ENCODE measurements at regions not wholly inside any gene's neighbourhood (a gene's known extent, or its start where the extent isn't known, plus 50 kb on each side); places are given as distances from the start of the nearest gene placed in this dataset.

DNA sequence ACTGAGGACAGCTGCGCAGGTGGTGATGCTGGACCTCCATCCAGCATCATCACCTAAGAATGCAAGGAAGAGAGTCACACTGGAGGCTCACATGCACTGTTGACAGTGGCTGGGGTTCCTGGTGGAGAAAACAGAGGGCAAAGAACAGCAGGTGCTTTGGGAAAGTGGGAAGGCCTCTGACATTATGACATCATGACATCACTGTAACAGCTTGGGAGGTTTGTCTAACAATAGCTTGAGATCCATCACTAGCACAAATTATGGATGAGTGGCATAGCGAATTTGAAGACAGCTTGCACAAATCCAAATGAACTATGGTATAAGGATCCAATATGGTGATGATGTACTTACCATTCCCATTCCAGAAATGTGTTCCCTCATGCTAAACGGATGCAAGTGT is 226.5 kb upstream of the MPHOSPH6 start:
- Histone ChIP-seq H3K4me3 (no peak overlapping the region), H3K9me3 (no peaks in the 10 kb centered on the region), H3K4me1 (replicated peaks) (no peaks in the 10 kb centered on the region), H3K36me3 (no peaks in the 10 kb centered on the region), H3K27ac (no peak overlapping the region), H3K27me3 (replicated peaks; ENCODE audit: insufficient read depth) (no peaks in the 10 kb centered on the region)
- DNase-seq (ENCODE audit: low spot score), result no peak
- 93% methylated on average over 3 of the region's 3 CpGs for WGBS
- TF ChIP-seq POLR2A (IDR thresholded peaks at IDR 0.05) (no peak), POLR2AphosphoS5 (IDR thresholded peaks at IDR 0.05) (no peak)
- TF ChIP-seq, protein P1, sequence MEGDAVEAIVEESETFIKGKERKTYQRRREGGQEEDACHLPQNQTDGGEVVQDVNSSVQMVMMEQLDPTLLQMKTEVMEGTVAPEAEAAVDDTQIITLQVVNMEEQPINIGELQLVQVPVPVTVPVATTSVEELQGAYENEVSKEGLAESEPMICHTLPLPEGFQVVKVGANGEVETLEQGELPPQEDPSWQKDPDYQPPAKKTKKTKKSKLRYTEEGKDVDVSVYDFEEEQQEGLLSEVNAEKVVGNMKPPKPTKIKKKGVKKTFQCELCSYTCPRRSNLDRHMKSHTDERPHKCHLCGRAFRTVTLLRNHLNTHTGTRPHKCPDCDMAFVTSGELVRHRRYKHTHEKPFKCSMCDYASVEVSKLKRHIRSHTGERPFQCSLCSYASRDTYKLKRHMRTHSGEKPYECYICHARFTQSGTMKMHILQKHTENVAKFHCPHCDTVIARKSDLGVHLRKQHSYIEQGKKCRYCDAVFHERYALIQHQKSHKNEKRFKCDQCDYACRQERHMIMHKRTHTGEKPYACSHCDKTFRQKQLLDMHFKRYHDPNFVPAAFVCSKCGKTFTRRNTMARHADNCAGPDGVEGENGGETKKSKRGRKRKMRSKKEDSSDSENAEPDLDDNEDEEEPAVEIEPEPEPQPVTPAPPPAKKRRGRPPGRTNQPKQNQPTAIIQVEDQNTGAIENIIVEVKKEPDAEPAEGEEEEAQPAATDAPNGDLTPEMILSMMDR (IDR thresholded peaks at IDR 0.05), result no peak
- intact Hi-C loops (cut with DNase I), result no loop called here

DNA sequence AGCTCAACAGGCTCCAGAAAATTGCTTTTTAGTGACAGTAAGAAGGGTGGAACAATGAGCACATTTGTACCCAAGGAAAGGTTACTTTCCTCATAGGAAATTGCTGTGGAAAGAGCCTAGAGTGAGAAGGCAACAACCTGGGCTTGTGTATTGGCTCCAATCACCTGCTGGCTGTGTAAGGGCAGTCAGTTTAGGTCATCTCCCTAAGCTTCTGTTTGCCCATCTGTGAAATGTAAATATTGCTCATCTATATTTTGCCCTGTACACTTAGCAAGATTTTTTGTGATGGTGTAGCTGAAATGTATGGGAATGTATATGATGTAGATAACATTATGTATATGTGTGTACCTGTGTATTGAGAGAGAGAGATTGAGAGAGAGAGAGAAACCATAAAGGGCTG is 225.2 kb upstream of the MPHOSPH6 start:
- no peak overlapping the region for H3K4me3 ChIP-seq
- no peaks in the 10 kb centered on the region for H3K9me3 ChIP-seq
- no peaks in the 10 kb centered on the region for H3K4me1 ChIP-seq (replicated peaks)
- no peaks in the 10 kb centered on the region for H3K27me3 ChIP-seq (replicated peaks; ENCODE audit: insufficient read depth)
- TF ChIP-seq POLR2A (IDR thresholded peaks at IDR 0.05), result no peak
- TF ChIP-seq, protein P1 (IDR thresholded peaks at IDR 0.05), result no peak
- no peak for TF ChIP-seq POLR2AphosphoS5 (IDR thresholded peaks at IDR 0.05)
- no peak for DNase-seq (ENCODE audit: low spot score)
- no peaks in the 10 kb centered on the region for H3K36me3 ChIP-seq
- H3K27ac ChIP-seq, result no peak overlapping the region
- intact Hi-C loops (cut with DNase I), result no loop called here

DNA sequence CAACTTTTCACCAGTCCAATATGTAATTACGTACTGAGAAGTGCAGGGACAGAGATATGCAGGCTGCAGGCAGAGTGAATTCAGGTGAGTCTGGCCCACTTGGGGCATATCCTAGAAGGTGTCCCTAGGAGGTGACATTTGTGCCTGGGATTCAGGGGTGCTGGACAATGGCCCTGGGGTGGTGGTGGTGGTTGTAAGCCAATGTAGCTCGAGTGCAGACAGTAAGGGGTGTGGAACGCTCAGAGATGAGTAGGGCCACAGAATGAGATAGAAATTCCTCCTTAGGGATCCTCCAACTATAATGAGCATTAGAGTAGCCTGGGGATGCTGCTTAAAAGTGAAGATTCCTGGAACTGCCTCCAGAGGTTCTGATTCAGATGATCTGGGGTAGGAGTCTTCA is 221.7 kb upstream of the MPHOSPH6 start:
- H3K4me3 ChIP-seq, result no peak overlapping the region
- H3K9me3 ChIP-seq, result no peaks in the 10 kb centered on the region
- no peak for TF ChIP-seq POLR2AphosphoS5 (IDR thresholded peaks at IDR 0.05)
- TF ChIP-seq POLR2A (IDR thresholded peaks at IDR 0.05), result no peak
- TF ChIP-seq, protein P1 (IDR thresholded peaks at IDR 0.05), result no peak
- H3K4me1 ChIP-seq (replicated peaks), result no peaks in the 10 kb centered on the region
- 83% methylated on average over 3 of the region's 3 CpGs for WGBS
- intact Hi-C loops (cut with DNase I), result no loop called here
- no peaks in the 10 kb centered on the region for H3K36me3 ChIP-seq
- H3K27ac ChIP-seq, result no peak overlapping the region
- no peak for DNase-seq (ENCODE audit: low spot score)
- no peaks in the 10 kb centered on the region for H3K27me3 ChIP-seq (replicated peaks; ENCODE audit: insufficient read depth)

DNA sequence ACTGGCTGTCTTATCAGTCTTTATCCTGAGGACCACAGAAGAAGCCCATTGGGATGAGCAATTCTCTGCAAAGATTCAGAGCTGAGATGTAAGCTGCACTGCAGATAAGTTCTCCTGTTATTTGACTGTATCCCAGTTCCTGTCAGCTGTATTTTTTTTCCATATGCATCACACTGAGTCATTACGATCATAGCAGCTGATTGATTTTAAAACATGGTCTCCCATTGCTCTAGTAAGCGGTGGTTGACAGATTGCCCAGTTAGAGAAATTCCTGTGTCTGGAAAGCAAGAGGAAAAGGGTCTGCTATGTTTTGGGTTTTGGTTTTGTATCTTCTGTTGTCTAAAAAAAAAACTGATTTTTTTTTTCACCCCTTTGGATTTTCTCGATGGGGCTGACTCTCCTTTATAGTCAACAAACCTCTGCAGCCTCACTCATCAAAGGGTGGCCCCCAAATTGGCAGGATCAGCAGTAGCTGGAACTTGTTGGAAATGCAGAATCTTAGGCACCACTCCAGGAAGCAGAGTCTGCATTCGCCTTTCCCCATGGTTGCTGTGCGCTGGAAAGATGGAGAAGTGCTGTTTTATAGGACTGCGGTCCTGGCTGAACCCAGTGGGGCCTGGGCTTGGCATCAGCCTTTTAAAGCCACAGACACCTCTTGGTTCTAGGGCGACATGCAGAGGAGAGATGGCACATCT is 220.1 kb upstream of the MPHOSPH6 start:
- Histone ChIP-seq H3K36me3 (no peaks in the 10 kb centered on the region), H3K4me1 (replicated peaks) (no peaks in the 10 kb centered on the region), H3K4me3 (no peak overlapping the region), H3K27ac (no peak overlapping the region), H3K9me3 (no peaks in the 10 kb centered on the region), H3K27me3 (replicated peaks; ENCODE audit: insufficient read depth) (no peaks in the 10 kb centered on the region)
- intact Hi-C loops (cut with DNase I), result no loop called here
- TF ChIP-seq, protein P1 (IDR thresholded peaks at IDR 0.05), result no peak
- no peak for TF ChIP-seq POLR2A (IDR thresholded peaks at IDR 0.05)
- no peak for TF ChIP-seq POLR2AphosphoS5 (IDR thresholded peaks at IDR 0.05)
- WGBS, result 57% methylated on average over 7 of the region's 7 CpGs
- no peak for DNase-seq (ENCODE audit: low spot score)

DNA sequence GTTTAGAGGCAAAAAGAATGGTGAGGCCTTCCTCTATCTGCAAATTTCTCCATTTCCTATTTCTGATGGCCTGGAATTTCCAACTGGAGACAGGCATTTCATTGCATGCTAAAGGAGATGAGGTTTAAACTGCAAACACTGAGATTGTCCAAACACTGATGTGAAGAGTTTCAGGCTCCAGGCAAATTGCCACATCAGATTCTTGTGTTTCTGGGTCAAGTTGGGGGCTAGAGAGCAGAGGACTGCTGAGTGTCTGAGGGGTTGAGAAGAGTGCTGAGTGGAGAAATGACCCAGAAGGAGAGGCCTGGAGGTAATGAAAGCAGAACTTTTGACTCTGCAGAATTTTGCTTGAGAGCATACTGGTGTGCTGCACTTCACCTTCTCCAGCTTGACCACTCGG is 216.7 kb upstream of the MPHOSPH6 start:
- no peak overlapping the region for H3K4me3 ChIP-seq
- intact Hi-C loops (cut with DNase I), result no loop called here
- no peak for TF ChIP-seq POLR2AphosphoS5 (IDR thresholded peaks at IDR 0.05)
- no peak for TF ChIP-seq POLR2A (IDR thresholded peaks at IDR 0.05)
- TF ChIP-seq, protein P1 (IDR thresholded peaks at IDR 0.05), result no peak
- no peaks in the 10 kb centered on the region for H3K27me3 ChIP-seq (replicated peaks; ENCODE audit: insufficient read depth)
- no peak overlapping the region for H3K27ac ChIP-seq
- no peaks in the 10 kb centered on the region for H3K36me3 ChIP-seq
- no peaks in the 10 kb centered on the region for H3K9me3 ChIP-seq
- DNase-seq (ENCODE audit: low spot score), result no peak
- no peaks in the 10 kb centered on the region for H3K4me1 ChIP-seq (replicated peaks)
- 89% methylated on average over 1 of the region's 1 CpG for WGBS

Data from prostate gland (tissue), 2 donors.